ENCODE measurements at regions not wholly inside any gene's neighbourhood (a gene's known extent, or its start where the extent isn't known, plus 50 kb on each side); places are given as distances from the start of the nearest gene placed in this dataset.

- no peak for DNase-seq
Observed at GRCh38 chr5:103340132-103340531, 81.6 kb downstream of the MACIR start.

- DNase-seq = no peak
Observed at GRCh38 chr5:103336941-103337340, 78.4 kb downstream of the MACIR start.

GRCh38 chr5:103333376-103333775, 74.8 kb downstream of the MACIR start:
- DNase-seq = no peak

GRCh38 chr5:103330875-103331274, 72.3 kb downstream of the MACIR start:
- no peak for DNase-seq
